ENCODE measurements at regions not wholly inside any gene's neighbourhood (a gene's known extent, or its start where the extent isn't known, plus 50 kb on each side); places are given as distances from the start of the nearest gene placed in this dataset.
A peak's percentile ranks its signal among the peaks of the same experiment; 100 is the strongest.

GRCh38 chr11:19372381-19372780, 131.6 kb upstream of the E2F8 start:
- ATAC-seq, result no peak
- Histone ChIP-seq H3K36me3 (no peaks in the 10 kb centered on the region), H3K4me1 (peaks cover 0 to 37% (median 32%) of the 10 kb centered on the region in 9 donors), H3K27me3 (no peaks in the 10 kb centered on the region), H3K4me3 (no peak overlapping the region), H3K9me3 (no peaks in the 10 kb centered on the region), H3K27ac (no peak overlapping the region)
- WGBS, 2 donors, result 81 to 92% methylated on average over 4 of the region's 4 CpGs
- no peak for DNase-seq
- no peak for TF ChIP-seq CTCF (IDR thresholded peaks at IDR 0.05)
- intact Hi-C loops (cut with DNase I), result no loop called here

- intact Hi-C loops (cut with DNase I), result no loop called here
- no peaks in the 10 kb centered on the region for H3K9me3 ChIP-seq
- WGBS, 2 donors, result 42 to 53% methylated on average over 7 of the region's 7 CpGs
- H3K27ac ChIP-seq, result peak overlapping the region in 5 of 10 donors; percentile 8 to 51 (median 45)
- DNase-seq (no peak), ATAC-seq (peak; percentile 74 to 90 (median 84))
- H3K27me3 ChIP-seq, result no peaks in the 10 kb centered on the region
- H3K4me1 ChIP-seq, result peaks cover 0 to 48% (median 36%) of the 10 kb centered on the region in 9 donors
- no peak for TF ChIP-seq CTCF (IDR thresholded peaks at IDR 0.05)
- H3K36me3 ChIP-seq, result no peaks in the 10 kb centered on the region
- H3K4me3 ChIP-seq, result no peak overlapping the region
These were observed 129.5 kb upstream of the E2F8 start for GRCh38 chr11:19370100-19370861.

GRCh38 chr11:19368726-19369375, 128.1 kb upstream of the E2F8 start:
- intact Hi-C loops (cut with DNase I), result no loop called here
- Histone ChIP-seq H3K36me3 (no peaks in the 10 kb centered on the region), H3K9me3 (no peaks in the 10 kb centered on the region), H3K4me1 (peaks cover 0 to 48% (median 36%) of the 10 kb centered on the region in 9 donors), H3K27ac (peak overlapping the region in 2 of 10 donors; percentile 34 to 45), H3K4me3 (no peak overlapping the region), H3K27me3 (no peaks in the 10 kb centered on the region)
- DNase-seq (no peak), ATAC-seq (peak in 1 of 8 donors; percentile 36)
- WGBS, 2 donors, result 44 to 55% methylated on average over 6 of the region's 6 CpGs
- no peak for TF ChIP-seq CTCF (IDR thresholded peaks at IDR 0.05)

- Histone ChIP-seq H3K4me3 (no peak overlapping the region), H3K4me1 (peaks cover 0 to 48% (median 36%) of the 10 kb centered on the region in 9 donors), H3K27ac (no peak overlapping the region), H3K36me3 (no peaks in the 10 kb centered on the region), H3K27me3 (no peaks in the 10 kb centered on the region), H3K9me3 (no peaks in the 10 kb centered on the region)
- intact Hi-C loops (cut with DNase I), result no loop called here
- no peak for TF ChIP-seq CTCF (IDR thresholded peaks at IDR 0.05)
- WGBS, 2 donors, result 67 to 85% methylated on average over 2 of the region's 2 CpGs
- DNase-seq (no peak), ATAC-seq (peak in 3 of 8 donors; percentile 53 to 69 (median 68))
These were observed 126.4 kb upstream of the E2F8 start for GRCh38 chr11:19366992-19367709.

All from heart right ventricle (tissue), 16 donors.